T-cell (primary cell): ENCODE measurements at regions not wholly inside any gene's neighbourhood (a gene's known extent, or its start where the extent isn't known, plus 50 kb on each side); places are given as distances from the start of the nearest gene placed in this dataset.
A peak's percentile ranks its signal among the peaks of the same experiment; 100 is the strongest.
"Not testable (repeated sequence)": the region's sequence is repeated elsewhere in the genome, so short reads cannot be mapped to it uniquely, and the experiment has no call there.

ENCODE experiments used
- ATAC-seq, 4 experiments: fragments of 200-7000 bp in 3 of 4; fragments of 150-1000 bp in 1 of 4; cut with Tn5 transposase; replicated peaks in 1 of 4; 1 replicate in 3 of 4; 2 replicates in 1 of 4; pipeline ENCODE4 v1.10.0; 2021; ENCODE audit warnings: moderate library complexity in 3 of 4, mild to moderate bottlenecking in 2 of 4, moderate number of reproducible peaks in 1 of 4
- CTCF ChIA-PET, 2 donors: fragments of 300-600 bp; sonication (Branson Sonifier 250); formaldehyde crosslinking; loops; one replicate each; lab custom pipeline; 2022; ENCODE audit warnings: antibody characterized with exemption in 2 of 2; lab: Charles Lee
- POLR2A ChIA-PET, 2 donors: fragments of 300-600 bp; sonication (Branson Sonifier 250); formaldehyde crosslinking; loops; one replicate each; lab custom pipeline; 2022; ENCODE audit warnings: antibody characterized with exemption in 2 of 2; lab: Charles Lee
- DNase-seq, 35 experiments: peaks; one replicate each; pipeline versions ENCODE4 v3.0.0 to v3.0.0-alpha.2; 2013 to 2023
- H3K27ac ChIP-seq: one replicate; pipeline ENCODE4 v1.5.1; 2013; ENCODE audit warnings: low read length
- H3K27me3 ChIP-seq, 2 experiments: replicated peaks in 1 of 2; 1 replicate in 1 of 2; 2 replicates in 1 of 2; pipeline versions ENCODE4 v1.6.1 to v1.7.0; 2013; ENCODE audit warnings: low read length in 1 of 2, mixed read lengths in 1 of 2; ENCODE audit not compliant: control insufficient read depth in 2 of 2, insufficient read depth in 2 of 2; ENCODE audit errors: extremely low read depth in 1 of 2
- H3K36me3 ChIP-seq, 2 donors: 1 replicate in 1 of 2; 2 replicates in 1 of 2; pipeline versions ENCODE4 v1.6.1 to v1.7.0; 2013; ENCODE audit warnings: low read length in 1 of 2; ENCODE audit not compliant: control insufficient read depth in 2 of 2, insufficient read depth in 1 of 2; ENCODE audit errors: extremely low read depth in 1 of 2
- H3K4me1 ChIP-seq, 2 experiments: 1 replicate in 1 of 2; 2 replicates in 1 of 2; pipeline versions ENCODE4 v1.6.1 to v1.7.0; 2013; ENCODE audit warnings: low read length in 2 of 2, mixed read lengths in 1 of 2; ENCODE audit not compliant: insufficient read depth in 2 of 2, control insufficient read depth in 1 of 2; ENCODE audit errors: extremely low read depth in 1 of 2
- H3K4me3 ChIP-seq, 2 donors: 1 replicate in 1 of 2; 2 replicates in 1 of 2; pipeline versions ENCODE4 v1.5.1 to v1.7.0; 2013; ENCODE audit warnings: mild to moderate bottlenecking in 2 of 2, low read length in 1 of 2, moderate library complexity in 1 of 2; ENCODE audit not compliant: control insufficient read depth in 1 of 2; ENCODE audit errors: extremely low read depth in 1 of 2
- H3K9me3 ChIP-seq: 2 replicates; pipeline ENCODE4 v1.7.0; 2013
- H3K27ac Mint-ChIP-seq, 2 donors: one replicate each; pipeline ENCODE4 v1.8.0; 2020 to 2021; ENCODE audit warnings: mild to moderate bottlenecking in 2 of 2, mixed read lengths in 2 of 2
- H3K27me3 Mint-ChIP-seq, 2 donors: one replicate each; pipeline ENCODE4 v1.8.0; 2021 to 2022; ENCODE audit warnings: mixed read lengths in 2 of 2
- H3K36me3 Mint-ChIP-seq: one replicate; pipeline ENCODE4 v1.8.0; 2021; ENCODE audit warnings: mixed read lengths
- H3K4me1 Mint-ChIP-seq, 3 donors: one replicate each; pipeline ENCODE4 v1.8.0; 2020 to 2022; ENCODE audit warnings: mixed read lengths in 3 of 3, mild to moderate bottlenecking in 1 of 3
- H3K4me3 Mint-ChIP-seq, 3 donors: one replicate each; pipeline ENCODE4 v1.8.0; 2020 to 2022; ENCODE audit warnings: mild to moderate bottlenecking in 3 of 3, mixed read lengths in 3 of 3, moderate library complexity in 3 of 3
- H3K9me3 Mint-ChIP-seq, 3 donors: one replicate each; pipeline ENCODE4 v1.8.0; 2020 to 2022; ENCODE audit warnings: mixed read lengths in 3 of 3
- WGBS: methylation state at CpG from one replicate; pipeline ENCODE4 v1.1.5; 2013; ENCODE audit warnings: missing lambda C conversion rate; ENCODE audit not compliant: insufficient coverage; 5-methylcytosine and 5-hydroxymethylcytosine counted together

- H3K36me3 Mint-ChIP-seq, H3K27ac ChIP-seq, H3K27me3 ChIP-seq, ATAC-seq, POLR2A ChIA-PET, H3K4me3 Mint-ChIP-seq, H3K9me3 Mint-ChIP-seq, H3K27ac Mint-ChIP-seq, H3K36me3 ChIP-seq, H3K9me3 ChIP-seq, H3K4me3 ChIP-seq, CTCF ChIA-PET, H3K4me1 Mint-ChIP-seq, H3K27me3 Mint-ChIP-seq, H3K4me1 ChIP-seq, DNase-seq: not testable (repeated sequence)
- no CpG with 5 or more reads among the region's 1 CpG for WGBS
These were observed 180.4 kb upstream of the IRF2BP2 start for GRCh38 chr1:234790333-234790732.

- H3K9me3 ChIP-seq, H3K27ac Mint-ChIP-seq, H3K4me1 Mint-ChIP-seq, CTCF ChIA-PET, H3K36me3 Mint-ChIP-seq, POLR2A ChIA-PET, H3K4me3 ChIP-seq, H3K36me3 ChIP-seq, H3K27me3 Mint-ChIP-seq, ATAC-seq, H3K9me3 Mint-ChIP-seq, H3K4me1 ChIP-seq, DNase-seq, H3K27me3 ChIP-seq, H3K27ac ChIP-seq, H3K4me3 Mint-ChIP-seq: not testable (repeated sequence)
- 82% methylated on average over 3 of the region's 8 CpGs for WGBS
These were observed 177.1 kb upstream of the IRF2BP2 start for GRCh38 chr1:234787011-234787584.

DNA sequence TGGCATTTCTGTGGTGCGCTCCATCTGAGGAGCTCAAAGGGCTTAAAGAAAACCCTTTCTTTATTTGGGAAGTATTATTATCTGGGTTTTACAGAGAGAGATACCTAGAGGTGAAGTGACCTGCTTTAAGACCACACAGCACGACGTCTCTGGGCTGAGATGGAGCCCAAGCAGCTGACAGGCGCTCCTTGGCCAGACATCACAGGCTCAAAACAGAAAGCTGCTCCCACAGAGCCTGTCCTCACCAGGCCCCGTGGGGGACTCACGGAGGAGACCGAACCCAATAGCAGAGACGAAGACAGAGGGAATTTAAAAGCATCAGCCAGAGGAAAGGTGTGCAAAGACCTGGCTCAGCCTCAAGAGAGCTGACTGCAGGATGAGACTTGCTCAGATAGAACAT, 175.9 kb upstream of the IRF2BP2 start:
- H3K4me3 Mint-ChIP-seq, CTCF ChIA-PET, H3K27me3 Mint-ChIP-seq: not testable (repeated sequence)

DNA sequence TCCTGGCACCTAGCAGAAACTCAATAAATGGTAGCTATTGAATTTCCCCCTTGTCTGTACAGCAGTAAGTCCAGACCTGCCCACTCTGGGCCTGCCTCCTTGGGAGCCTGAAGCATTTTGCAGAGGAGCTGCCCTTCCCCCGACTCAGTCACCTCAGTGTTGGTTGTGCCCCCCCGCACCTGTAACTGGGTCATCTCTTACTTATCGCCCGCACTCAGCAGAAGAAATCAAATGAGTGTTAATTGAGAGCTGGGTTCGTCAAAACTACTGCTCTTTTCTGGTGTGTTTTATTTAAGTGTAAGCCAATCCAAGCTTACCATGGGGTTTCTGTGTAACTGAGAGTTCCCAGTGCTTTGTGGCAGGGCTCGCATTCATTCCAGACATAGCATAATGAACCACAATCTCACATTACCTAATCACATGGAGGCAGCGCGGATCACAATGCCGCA, 175.5 kb upstream of the IRF2BP2 start:
- H3K4me1 Mint-ChIP-seq, H3K9me3 Mint-ChIP-seq, H3K36me3 Mint-ChIP-seq, H3K27ac Mint-ChIP-seq, DNase-seq, H3K36me3 ChIP-seq, H3K27ac ChIP-seq, POLR2A ChIA-PET, ATAC-seq, H3K4me3 ChIP-seq, CTCF ChIA-PET, H3K4me1 ChIP-seq, H3K4me3 Mint-ChIP-seq, H3K27me3 ChIP-seq, H3K9me3 ChIP-seq, H3K27me3 Mint-ChIP-seq: not testable (repeated sequence)
- no CpG with 5 or more reads among the region's 9 CpGs for WGBS

More for the DNA sequence above, 175.9 kb upstream of the IRF2BP2 start:
- H3K27ac ChIP-seq, ATAC-seq, H3K9me3 ChIP-seq, H3K36me3 ChIP-seq, H3K27ac Mint-ChIP-seq, H3K36me3 Mint-ChIP-seq, H3K4me1 Mint-ChIP-seq, POLR2A ChIA-PET, H3K27me3 ChIP-seq, DNase-seq, H3K9me3 Mint-ChIP-seq, H3K4me3 ChIP-seq, H3K4me1 ChIP-seq: not testable (repeated sequence)
- no CpG with 5 or more reads among the region's 8 CpGs for WGBS

DNA sequence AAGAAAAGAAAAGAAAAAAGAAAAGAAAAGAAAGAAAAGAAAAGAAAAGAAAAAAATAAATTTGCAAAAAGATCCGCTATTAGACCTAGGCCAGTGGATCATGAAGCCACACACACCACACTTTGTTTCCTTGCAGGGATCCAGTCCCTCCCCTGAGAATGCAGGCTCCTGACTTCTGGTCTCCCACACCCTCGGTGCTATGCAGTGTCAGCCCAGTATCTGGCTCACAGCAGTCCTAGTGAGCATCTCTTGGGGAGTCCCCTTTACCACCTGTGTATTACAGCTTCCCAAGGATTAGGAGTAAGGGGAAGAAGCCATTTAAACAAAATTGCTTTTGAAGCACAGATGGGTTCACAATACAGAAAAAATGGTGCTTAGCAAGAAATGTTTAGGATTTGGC, 174.1 kb upstream of the IRF2BP2 start:
- H3K36me3 Mint-ChIP-seq, H3K27ac Mint-ChIP-seq, ATAC-seq, H3K4me3 Mint-ChIP-seq, DNase-seq, H3K9me3 ChIP-seq, CTCF ChIA-PET, H3K4me1 ChIP-seq, H3K27me3 Mint-ChIP-seq, H3K4me1 Mint-ChIP-seq, H3K4me3 ChIP-seq, POLR2A ChIA-PET, H3K9me3 Mint-ChIP-seq, H3K36me3 ChIP-seq, H3K27ac ChIP-seq: not testable (repeated sequence)
- H3K27me3 ChIP-seq: peaks cover 5 to 14% of the 10 kb centered on the region in 2 experiments
- WGBS: no CpG with 5 or more reads among the region's 2 CpGs

DNA sequence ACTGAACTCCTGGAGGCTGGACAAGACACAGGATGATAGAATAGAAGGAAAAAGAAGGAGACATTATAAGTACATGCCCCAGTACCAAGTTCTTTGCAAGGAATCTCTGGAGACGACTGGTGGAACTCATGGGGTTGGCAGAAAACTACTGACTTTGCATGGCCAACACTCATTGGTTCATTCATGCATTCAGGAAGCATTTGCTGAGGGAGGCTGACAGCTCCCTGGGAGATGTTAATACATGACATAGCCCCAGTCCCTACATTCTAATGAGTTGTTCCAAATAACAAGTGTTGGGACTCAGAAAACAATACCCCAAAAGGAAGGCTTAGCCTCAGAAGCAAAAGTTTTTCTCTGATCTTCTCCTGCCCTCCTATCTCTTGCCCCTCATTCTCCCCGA, 172.8 kb upstream of the IRF2BP2 start:
- peak in 1 of 35 experiments; percentile 13 for DNase-seq
- Mint-ChIP-seq H3K9me3 (no peaks in the 10 kb centered on the region), H3K27me3 (no peaks in the 10 kb centered on the region), H3K27ac (no peak overlapping the region), H3K4me1 (no peaks in the 10 kb centered on the region), H3K4me3 (no peak overlapping the region), H3K36me3 (no peaks in the 10 kb centered on the region)
- no peak overlapping the region for H3K4me3 ChIP-seq
- H3K9me3 ChIP-seq: no peaks in the 10 kb centered on the region
- WGBS: 53% methylated on average over 2 of the region's 2 CpGs
- no peaks in the 10 kb centered on the region for H3K36me3 ChIP-seq
- peaks cover 0 to 12% of the 10 kb centered on the region in 2 experiments for H3K4me1 ChIP-seq
- no peak overlapping the region for H3K27ac ChIP-seq
- H3K27me3 ChIP-seq: peaks cover 5 to 23% of the 10 kb centered on the region in 2 experiments
- ChIA-PET POLR2A (no interaction called here), CTCF (no interaction called here)
- no peak for ATAC-seq
